GM12874 (cell line): ENCODE measurements at regions not wholly inside any gene's neighbourhood (a gene's known extent, or its start where the extent isn't known, plus 50 kb on each side); places are given as distances from the start of the nearest gene placed in this dataset.

Experiments
- TF ChIP-seq, protein P1 (sequence below): IDR thresholded peaks from 2 replicates; pipeline ENCODE4 v1.5.1; 2011; ENCODE audit warnings: low read depth, mild to moderate bottlenecking, control low read depth, low read length, moderate library complexity; ENCODE audit not compliant: insufficient read depth

DNA sequence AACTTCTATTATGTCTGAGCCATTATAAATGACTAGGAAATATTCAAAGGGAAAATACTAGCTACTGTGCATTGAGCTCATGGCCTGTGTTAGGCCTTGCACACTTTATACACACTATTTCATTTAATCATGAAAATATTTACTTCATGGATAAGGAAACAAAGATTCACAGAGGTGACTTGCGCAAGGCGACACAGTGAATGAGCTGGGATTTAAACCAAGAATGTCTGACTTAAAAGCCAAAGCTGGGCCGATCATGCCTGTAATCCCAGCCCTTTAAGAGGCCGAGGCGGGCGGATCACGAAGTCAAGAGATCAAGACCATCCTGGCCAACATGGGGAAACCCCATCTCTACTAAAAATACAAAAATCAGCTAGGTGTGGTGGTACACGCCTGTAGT lies 231.5 kb downstream of the MIAT start:
- TF ChIP-seq, protein P1, sequence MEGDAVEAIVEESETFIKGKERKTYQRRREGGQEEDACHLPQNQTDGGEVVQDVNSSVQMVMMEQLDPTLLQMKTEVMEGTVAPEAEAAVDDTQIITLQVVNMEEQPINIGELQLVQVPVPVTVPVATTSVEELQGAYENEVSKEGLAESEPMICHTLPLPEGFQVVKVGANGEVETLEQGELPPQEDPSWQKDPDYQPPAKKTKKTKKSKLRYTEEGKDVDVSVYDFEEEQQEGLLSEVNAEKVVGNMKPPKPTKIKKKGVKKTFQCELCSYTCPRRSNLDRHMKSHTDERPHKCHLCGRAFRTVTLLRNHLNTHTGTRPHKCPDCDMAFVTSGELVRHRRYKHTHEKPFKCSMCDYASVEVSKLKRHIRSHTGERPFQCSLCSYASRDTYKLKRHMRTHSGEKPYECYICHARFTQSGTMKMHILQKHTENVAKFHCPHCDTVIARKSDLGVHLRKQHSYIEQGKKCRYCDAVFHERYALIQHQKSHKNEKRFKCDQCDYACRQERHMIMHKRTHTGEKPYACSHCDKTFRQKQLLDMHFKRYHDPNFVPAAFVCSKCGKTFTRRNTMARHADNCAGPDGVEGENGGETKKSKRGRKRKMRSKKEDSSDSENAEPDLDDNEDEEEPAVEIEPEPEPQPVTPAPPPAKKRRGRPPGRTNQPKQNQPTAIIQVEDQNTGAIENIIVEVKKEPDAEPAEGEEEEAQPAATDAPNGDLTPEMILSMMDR: no peak

DNA sequence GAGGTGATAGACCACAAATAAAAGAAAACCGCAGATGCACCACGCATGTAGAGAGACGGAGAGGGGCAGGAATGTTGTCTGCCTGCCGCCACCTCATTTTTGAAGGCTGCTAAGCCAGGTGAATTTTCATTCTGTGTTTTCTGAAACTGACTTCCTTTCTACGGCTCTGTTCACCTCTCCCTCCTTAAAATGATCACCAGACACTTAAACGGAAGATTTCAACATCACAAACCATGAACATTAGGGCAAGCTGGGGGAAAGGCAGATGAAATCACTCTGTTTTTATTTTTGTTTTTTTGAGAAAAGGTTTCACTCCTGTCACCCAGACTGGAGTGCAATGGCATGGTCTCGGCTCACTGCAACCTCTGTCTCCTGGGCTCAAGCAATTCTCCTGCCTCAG lies 232.4 kb downstream of the MIAT start:
- TF ChIP-seq, protein P1: no peak

GRCh38 chr22:26890870-26891269 lies 233.5 kb downstream of the MIAT start:
- TF ChIP-seq, protein P1: no peak

GRCh38 chr22:26891429-26891828 lies 234.0 kb downstream of the MIAT start:
- TF ChIP-seq, protein P1: no peak

GRCh38 chr22:26892166-26893041 lies 235.0 kb downstream of the MIAT start:
- TF ChIP-seq, protein P1: no peak

DNA sequence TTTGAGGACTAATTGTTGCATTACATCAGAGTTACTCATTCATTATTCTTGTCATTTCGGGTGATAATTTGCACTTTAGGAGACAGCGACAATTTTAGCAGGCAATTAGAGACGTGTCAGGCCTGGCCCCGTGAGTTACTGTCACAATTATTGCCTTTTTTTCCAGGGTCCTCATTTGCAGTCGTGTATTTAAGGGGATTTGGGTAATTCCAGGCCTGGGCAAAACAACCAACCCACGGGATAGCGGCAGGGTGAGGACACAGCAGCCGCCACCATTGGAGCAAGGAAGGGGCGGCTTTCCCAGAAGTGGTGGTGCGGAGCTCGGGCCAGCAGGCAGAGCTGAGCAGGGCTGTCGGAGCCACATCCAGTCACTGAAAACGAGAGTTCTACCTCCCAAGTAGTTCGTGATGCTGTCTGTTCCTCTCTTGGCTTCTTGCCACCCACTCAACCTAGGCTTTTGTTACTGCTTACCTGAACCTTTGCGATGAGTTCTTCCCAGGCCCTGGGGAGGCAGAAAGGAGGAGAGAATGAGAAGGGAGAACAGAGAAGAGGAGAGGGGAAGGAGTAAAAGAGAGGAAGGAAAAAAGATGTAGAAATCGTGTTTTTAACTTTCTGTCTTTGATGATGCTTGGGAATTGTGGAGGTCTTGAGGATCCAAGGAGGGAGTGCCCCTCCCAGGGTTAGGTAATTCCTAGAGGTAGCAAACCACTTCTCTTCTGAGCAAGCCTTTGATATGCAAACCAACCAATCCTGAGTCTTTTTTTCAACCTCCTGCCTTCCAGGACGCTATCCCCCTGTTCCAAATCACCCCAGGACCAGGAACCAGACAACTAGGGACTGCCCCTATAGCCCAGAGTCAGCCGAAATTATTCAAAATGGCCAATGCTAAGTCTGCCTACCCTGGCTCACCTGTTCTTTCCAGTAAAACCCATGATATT lies 236.1 kb downstream of the MIAT start:
- TF ChIP-seq, protein P1: no peak

DNA sequence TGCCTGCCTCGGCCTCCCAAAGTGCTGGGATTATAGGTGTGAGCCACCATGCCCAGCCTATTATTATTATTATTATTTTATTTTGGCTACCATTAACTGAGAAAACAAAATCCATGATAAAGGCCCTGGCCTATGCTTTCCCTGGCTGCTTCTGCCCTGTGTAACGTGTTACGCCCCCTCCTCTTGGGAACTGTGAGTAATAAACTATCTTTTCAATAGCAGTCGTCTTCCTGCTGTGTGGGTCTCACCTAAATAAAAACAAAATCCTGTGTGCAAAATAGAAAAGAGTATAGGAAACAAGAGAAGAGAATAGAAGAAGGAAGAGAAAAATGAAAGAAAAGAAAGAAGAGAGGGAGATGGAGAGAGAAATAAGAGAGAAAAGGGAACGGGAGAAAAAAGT lies 237.0 kb downstream of the MIAT start:
- TF ChIP-seq, protein P1: no peak
